Osteoblast (primary cell): ENCODE measurements at regions not wholly inside any gene's neighbourhood (a gene's known extent, or its start where the extent isn't known, plus 50 kb on each side); places are given as distances from the start of the nearest gene placed in this dataset.

ENCODE experiments used
- DNase-seq: peaks from one replicate; pipeline ENCODE4 v3.0.0; 2011; ENCODE audit warnings: low spot score, mixed read lengths; ENCODE audit not compliant: insufficient read length; ENCODE audit errors: missing footprints
- H2AFZ ChIP-seq: 2 replicates; pipeline ENCODE4 v1.6.0; 2011; ENCODE audit warnings: mild to moderate bottlenecking, low read length
- H3K27ac ChIP-seq: 2 replicates; pipeline ENCODE4 v1.5.1; 2011; ENCODE audit warnings: mild to moderate bottlenecking, low read depth, low read length, moderate library complexity
- H3K27me3 ChIP-seq: 2 replicates; pipeline ENCODE4 v1.6.0; 2012; ENCODE audit warnings: mild to moderate bottlenecking, control low read depth, inconsistent platforms, low read length, moderate library complexity; ENCODE audit not compliant: insufficient read depth
- H3K36me3 ChIP-seq: 2 replicates; pipeline ENCODE4 v1.5.1; 2011; ENCODE audit warnings: mild to moderate bottlenecking, low read length, control low read depth, moderate library complexity; ENCODE audit not compliant: insufficient read depth
- H3K4me1 ChIP-seq: 2 replicates; pipeline ENCODE4 v1.5.1; 2011; ENCODE audit warnings: mild to moderate bottlenecking, low read length, control low read depth, moderate library complexity; ENCODE audit not compliant: insufficient read depth
- H3K4me2 ChIP-seq: 2 replicates; pipeline ENCODE4 v1.6.0; 2011; ENCODE audit warnings: mild to moderate bottlenecking, low read length; ENCODE audit not compliant: insufficient read depth
- H3K4me3 ChIP-seq: fragments of 200-600 bp; sonication (generic); 3 replicates; pipeline ENCODE4 v1.5.1; 2012; ENCODE audit warnings: mild to moderate bottlenecking, low read length, inconsistent platforms; ENCODE audit not compliant: insufficient read depth
- H3K79me2 ChIP-seq: 2 replicates; pipeline ENCODE4 v1.6.0; 2012; ENCODE audit warnings: mild to moderate bottlenecking, low read length, control low read depth, inconsistent platforms; ENCODE audit not compliant: insufficient read depth
- H3K9me3 ChIP-seq: 2 replicates; pipeline ENCODE4 v1.5.1; 2011; ENCODE audit warnings: low read depth, low read length, control low read depth
- H4K20me1 ChIP-seq: 2 replicates; pipeline ENCODE4 v1.6.0; 2012; ENCODE audit warnings: mild to moderate bottlenecking, low read length, control low read depth; ENCODE audit not compliant: insufficient read depth
- CTCF ChIP-seq: IDR thresholded peaks from 2 replicates; pipeline ENCODE4 v1.5.1; 2011; ENCODE audit warnings: mild to moderate bottlenecking, low read depth, low read length, moderate library complexity; ENCODE audit errors: extremely low read depth

- H4K20me1 ChIP-seq: no peaks in the 10 kb centered on the region
- TF ChIP-seq CTCF: no peak
- H3K27me3 ChIP-seq: no peaks in the 10 kb centered on the region
- H3K27ac ChIP-seq: no peak overlapping the region
- H3K36me3 ChIP-seq: no peaks in the 10 kb centered on the region
- no peaks in the 10 kb centered on the region for H3K4me1 ChIP-seq
- no peak overlapping the region for H3K4me3 ChIP-seq
- H3K4me2 ChIP-seq: no peak overlapping the region
- no peak overlapping the region for H2AFZ ChIP-seq
- peaks cover 8% of the 10 kb centered on the region for H3K9me3 ChIP-seq
- no peak for DNase-seq
- H3K79me2 ChIP-seq: no peaks in the 10 kb centered on the region
These were observed 1006.1 kb upstream of the CELF4 start for GRCh38 chr18:38571651-38572050.

DNA sequence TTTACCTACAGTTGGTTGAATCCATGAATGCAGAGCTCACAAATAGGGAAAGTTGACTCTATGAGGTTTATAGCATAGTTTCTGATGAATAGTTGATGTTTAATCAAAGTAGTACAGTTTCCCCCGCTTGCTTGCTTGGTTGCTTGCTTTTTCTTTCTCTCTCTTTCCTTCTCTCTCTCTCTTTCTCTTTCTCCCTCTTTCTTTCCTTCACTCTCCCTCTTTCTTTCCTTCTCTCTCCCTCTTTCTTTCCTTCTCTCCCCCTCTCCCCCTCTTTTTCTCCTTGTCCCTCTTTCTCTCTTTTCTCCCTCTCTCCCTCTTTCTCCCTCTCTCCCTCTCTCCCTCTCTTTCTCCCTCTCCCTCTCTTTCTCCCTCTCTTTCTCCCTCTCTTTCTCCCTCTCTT is 999.9 kb upstream of the CELF4 start:
- H3K4me1 ChIP-seq: no peaks in the 10 kb centered on the region
- no peaks in the 10 kb centered on the region for H4K20me1 ChIP-seq
- no peak overlapping the region for H3K4me2 ChIP-seq
- no peak overlapping the region for H3K4me3 ChIP-seq
- no peaks in the 10 kb centered on the region for H3K36me3 ChIP-seq
- no peaks in the 10 kb centered on the region for H3K79me2 ChIP-seq
- no peak for DNase-seq
- no peaks in the 10 kb centered on the region for H3K27me3 ChIP-seq
- TF ChIP-seq CTCF: no peak
- no peak overlapping the region for H2AFZ ChIP-seq
- no peak overlapping the region for H3K27ac ChIP-seq
- peaks cover 7% of the 10 kb centered on the region for H3K9me3 ChIP-seq

- H2AFZ ChIP-seq: no peak overlapping the region
- no peaks in the 10 kb centered on the region for H3K27me3 ChIP-seq
These were observed 997.9 kb upstream of the CELF4 start for GRCh38 chr18:38563396-38563980.

DNA sequence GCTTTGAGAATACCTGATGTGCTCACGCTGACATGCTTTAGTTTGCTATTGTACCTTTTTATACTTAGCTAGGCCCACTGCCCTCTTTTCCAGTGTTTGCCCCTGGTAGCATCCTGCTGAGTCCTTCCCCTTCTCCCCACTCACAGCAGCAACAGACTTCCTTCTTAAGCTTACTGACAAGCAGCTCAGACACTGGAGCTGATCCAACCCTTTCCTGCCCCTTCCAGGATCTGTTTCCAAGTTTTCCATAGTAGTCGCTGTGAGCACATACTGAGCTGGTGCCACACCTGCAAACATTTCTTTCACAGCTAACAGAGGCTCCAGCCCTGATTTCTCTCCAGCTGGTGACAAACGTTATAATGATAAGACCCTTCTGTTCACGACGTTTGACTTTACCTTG is 991.4 kb upstream of the CELF4 start:
- Histone ChIP-seq H3K4me3 (no peak overlapping the region), H2AFZ (no peak overlapping the region), H4K20me1 (no peaks in the 10 kb centered on the region), H3K79me2 (no peaks in the 10 kb centered on the region), H3K36me3 (no peaks in the 10 kb centered on the region), H3K9me3 (peaks cover 2% of the 10 kb centered on the region), H3K4me1 (no peaks in the 10 kb centered on the region), H3K4me2 (no peak overlapping the region), H3K27me3 (no peaks in the 10 kb centered on the region), H3K27ac (no peak overlapping the region)
- DNase-seq: no peak
- TF ChIP-seq CTCF: no peak

More at GRCh38 chr18:38563396-38563980, 997.9 kb upstream of the CELF4 start:
- no peaks in the 10 kb centered on the region for H3K36me3 ChIP-seq
- no peak for DNase-seq
- no peak overlapping the region for H3K4me2 ChIP-seq
- H3K4me3 ChIP-seq: no peak overlapping the region
- H3K4me1 ChIP-seq: no peaks in the 10 kb centered on the region
- H3K27ac ChIP-seq: no peak overlapping the region
- no peaks in the 10 kb centered on the region for H3K79me2 ChIP-seq
- no peaks in the 10 kb centered on the region for H4K20me1 ChIP-seq
- H3K9me3 ChIP-seq: peaks cover 5% of the 10 kb centered on the region
- TF ChIP-seq CTCF: no peak
